ENCODE measurements at regions not wholly inside any gene's neighbourhood (a gene's known extent, or its start where the extent isn't known, plus 50 kb on each side); places are given as distances from the start of the nearest gene placed in this dataset.

GRCh38 chr16:6891496-6891895 lies 441.1 kb upstream of the RBFOX1 start:
- H3K4me3 ChIP-seq (replicated peaks in 1 of 4; ENCODE audit: control extremely low read depth in 1 of 4, insufficient read depth in 1 of 4, low read depth in 3 of 4, low read length in 4 of 4) = no peak overlapping the region
- H3K36me3 ChIP-seq (ENCODE audit: control insufficient read depth, insufficient read depth, low read length) = no peaks in the 10 kb centered on the region
- no peak for TF ChIP-seq EZH2 (IDR thresholded peaks at IDR 0.05; ENCODE audit: low read length, missing control alignments)
- TF ChIP-seq CTCF (conservative IDR thresholded peaks at IDR 0.05 in 1 of 2, IDR thresholded peaks at IDR 0.05 in 1 of 2; ENCODE audit: low read depth in 1 of 2, low read length in 2 of 2) = no peak
- H3K9ac ChIP-seq (ENCODE audit: insufficient read depth, low read length) = no peak overlapping the region
- H3K4me2 ChIP-seq (ENCODE audit: extremely low read depth, insufficient read depth, low read length) = no peak overlapping the region
- no peaks in the 10 kb centered on the region for H4K20me1 ChIP-seq (ENCODE audit: control insufficient read depth, extremely low read depth, insufficient read depth, low read length)
- no peaks in the 10 kb centered on the region for H3K9me3 ChIP-seq (ENCODE audit: control insufficient read depth, insufficient read depth, low read depth, low read length)
- no peaks in the 10 kb centered on the region for H3K27me3 ChIP-seq (ENCODE audit: control insufficient read depth, insufficient read depth, low read length)
- no peaks in the 10 kb centered on the region for H3K4me1 ChIP-seq (ENCODE audit: control insufficient read depth, extremely low read depth, insufficient read depth, low read length)
- no peak overlapping the region for H3K27ac ChIP-seq (ENCODE audit: insufficient read depth, low read length)
- no peaks in the 10 kb centered on the region for H3K79me2 ChIP-seq (ENCODE audit: control insufficient read depth, insufficient read depth, low read length)
- no peak for DNase-seq (ENCODE audit: low read depth in 2 of 2)
- no peak overlapping the region for H2AFZ ChIP-seq (ENCODE audit: low read length)

- H3K27ac ChIP-seq (ENCODE audit: insufficient read depth, low read length) = no peak overlapping the region
- no peak overlapping the region for H3K4me3 ChIP-seq (replicated peaks in 1 of 4; ENCODE audit: control extremely low read depth in 1 of 4, insufficient read depth in 1 of 4, low read depth in 3 of 4, low read length in 4 of 4)
- H3K27me3 ChIP-seq (ENCODE audit: control insufficient read depth, insufficient read depth, low read length) = no peaks in the 10 kb centered on the region
- H3K4me2 ChIP-seq (ENCODE audit: extremely low read depth, insufficient read depth, low read length) = no peak overlapping the region
- TF ChIP-seq EZH2 (IDR thresholded peaks at IDR 0.05; ENCODE audit: low read length, missing control alignments) (no peak), CTCF (conservative IDR thresholded peaks at IDR 0.05 in 1 of 2, IDR thresholded peaks at IDR 0.05 in 1 of 2; ENCODE audit: low read depth in 1 of 2, low read length in 2 of 2) (no peak)
- H3K9me3 ChIP-seq (ENCODE audit: control insufficient read depth, insufficient read depth, low read depth, low read length) = no peaks in the 10 kb centered on the region
- no peaks in the 10 kb centered on the region for H3K4me1 ChIP-seq (ENCODE audit: control insufficient read depth, extremely low read depth, insufficient read depth, low read length)
- no peaks in the 10 kb centered on the region for H3K79me2 ChIP-seq (ENCODE audit: control insufficient read depth, insufficient read depth, low read length)
- no peak overlapping the region for H3K9ac ChIP-seq (ENCODE audit: insufficient read depth, low read length)
- no peak for DNase-seq (ENCODE audit: low read depth in 2 of 2)
- no peaks in the 10 kb centered on the region for H3K36me3 ChIP-seq (ENCODE audit: control insufficient read depth, insufficient read depth, low read length)
- H2AFZ ChIP-seq (ENCODE audit: low read length) = no peak overlapping the region
- no peaks in the 10 kb centered on the region for H4K20me1 ChIP-seq (ENCODE audit: control insufficient read depth, extremely low read depth, insufficient read depth, low read length)
These were observed 444.1 kb upstream of the RBFOX1 start for GRCh38 chr16:6888531-6888930.

GRCh38 chr16:6884002-6884401 lies 448.6 kb upstream of the RBFOX1 start:
- H2AFZ ChIP-seq (ENCODE audit: low read length) = no peak overlapping the region
- H3K36me3 ChIP-seq (ENCODE audit: control insufficient read depth, insufficient read depth, low read length) = no peaks in the 10 kb centered on the region
- no peaks in the 10 kb centered on the region for H3K79me2 ChIP-seq (ENCODE audit: control insufficient read depth, insufficient read depth, low read length)
- no peaks in the 10 kb centered on the region for H3K27me3 ChIP-seq (ENCODE audit: control insufficient read depth, insufficient read depth, low read length)
- DNase-seq (ENCODE audit: low read depth in 2 of 2) = no peak
- H4K20me1 ChIP-seq (ENCODE audit: control insufficient read depth, extremely low read depth, insufficient read depth, low read length) = no peaks in the 10 kb centered on the region
- H3K4me1 ChIP-seq (ENCODE audit: control insufficient read depth, extremely low read depth, insufficient read depth, low read length) = no peaks in the 10 kb centered on the region
- no peak overlapping the region for H3K9ac ChIP-seq (ENCODE audit: insufficient read depth, low read length)
- H3K4me3 ChIP-seq (replicated peaks in 1 of 4; ENCODE audit: control extremely low read depth in 1 of 4, insufficient read depth in 1 of 4, low read depth in 3 of 4, low read length in 4 of 4) = no peak overlapping the region
- no peak overlapping the region for H3K27ac ChIP-seq (ENCODE audit: insufficient read depth, low read length)
- no peak for TF ChIP-seq CTCF (conservative IDR thresholded peaks at IDR 0.05 in 1 of 2, IDR thresholded peaks at IDR 0.05 in 1 of 2; ENCODE audit: low read depth in 1 of 2, low read length in 2 of 2)
- no peak for TF ChIP-seq EZH2 (IDR thresholded peaks at IDR 0.05; ENCODE audit: low read length, missing control alignments)
- H3K9me3 ChIP-seq (ENCODE audit: control insufficient read depth, insufficient read depth, low read depth, low read length) = no peaks in the 10 kb centered on the region
- no peak overlapping the region for H3K4me2 ChIP-seq (ENCODE audit: extremely low read depth, insufficient read depth, low read length)

Measured in fibroblast of lung (primary cell).